ENCODE measurements at regions not wholly inside any gene's neighbourhood (a gene's known extent, or its start where the extent isn't known, plus 50 kb on each side); places are given as distances from the start of the nearest gene placed in this dataset.

DNA sequence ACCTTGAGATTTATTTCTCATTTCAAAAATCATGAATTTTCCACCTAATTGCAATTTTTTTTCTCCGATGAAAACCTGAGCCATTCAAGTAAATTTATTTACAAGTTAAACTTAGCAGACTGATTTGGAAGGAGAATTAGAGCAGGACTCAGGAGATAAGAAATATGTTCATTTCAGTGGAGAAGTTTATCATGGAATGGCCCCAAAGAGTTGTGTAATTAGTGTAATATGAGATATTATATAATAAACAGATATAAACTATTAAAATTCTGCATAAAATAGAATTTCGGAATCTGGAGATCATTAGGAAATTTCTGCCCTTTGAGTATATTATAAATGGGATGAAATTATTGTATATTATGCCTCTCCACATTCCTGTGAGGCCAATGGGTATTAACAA lies 596.8 kb downstream of the QKI start:
- TF ChIP-seq, protein P1, sequence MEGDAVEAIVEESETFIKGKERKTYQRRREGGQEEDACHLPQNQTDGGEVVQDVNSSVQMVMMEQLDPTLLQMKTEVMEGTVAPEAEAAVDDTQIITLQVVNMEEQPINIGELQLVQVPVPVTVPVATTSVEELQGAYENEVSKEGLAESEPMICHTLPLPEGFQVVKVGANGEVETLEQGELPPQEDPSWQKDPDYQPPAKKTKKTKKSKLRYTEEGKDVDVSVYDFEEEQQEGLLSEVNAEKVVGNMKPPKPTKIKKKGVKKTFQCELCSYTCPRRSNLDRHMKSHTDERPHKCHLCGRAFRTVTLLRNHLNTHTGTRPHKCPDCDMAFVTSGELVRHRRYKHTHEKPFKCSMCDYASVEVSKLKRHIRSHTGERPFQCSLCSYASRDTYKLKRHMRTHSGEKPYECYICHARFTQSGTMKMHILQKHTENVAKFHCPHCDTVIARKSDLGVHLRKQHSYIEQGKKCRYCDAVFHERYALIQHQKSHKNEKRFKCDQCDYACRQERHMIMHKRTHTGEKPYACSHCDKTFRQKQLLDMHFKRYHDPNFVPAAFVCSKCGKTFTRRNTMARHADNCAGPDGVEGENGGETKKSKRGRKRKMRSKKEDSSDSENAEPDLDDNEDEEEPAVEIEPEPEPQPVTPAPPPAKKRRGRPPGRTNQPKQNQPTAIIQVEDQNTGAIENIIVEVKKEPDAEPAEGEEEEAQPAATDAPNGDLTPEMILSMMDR (IDR thresholded peaks at IDR 0.05; ENCODE audit: control insufficient read depth, insufficient read depth, low read depth, low read length, missing control alignments) = no peak
- DNase-seq (ENCODE audit: low read depth) = no peak
- no peak overlapping the region for H3K4me3 ChIP-seq (ENCODE audit: control insufficient read depth, low read depth, low read length)

DNA sequence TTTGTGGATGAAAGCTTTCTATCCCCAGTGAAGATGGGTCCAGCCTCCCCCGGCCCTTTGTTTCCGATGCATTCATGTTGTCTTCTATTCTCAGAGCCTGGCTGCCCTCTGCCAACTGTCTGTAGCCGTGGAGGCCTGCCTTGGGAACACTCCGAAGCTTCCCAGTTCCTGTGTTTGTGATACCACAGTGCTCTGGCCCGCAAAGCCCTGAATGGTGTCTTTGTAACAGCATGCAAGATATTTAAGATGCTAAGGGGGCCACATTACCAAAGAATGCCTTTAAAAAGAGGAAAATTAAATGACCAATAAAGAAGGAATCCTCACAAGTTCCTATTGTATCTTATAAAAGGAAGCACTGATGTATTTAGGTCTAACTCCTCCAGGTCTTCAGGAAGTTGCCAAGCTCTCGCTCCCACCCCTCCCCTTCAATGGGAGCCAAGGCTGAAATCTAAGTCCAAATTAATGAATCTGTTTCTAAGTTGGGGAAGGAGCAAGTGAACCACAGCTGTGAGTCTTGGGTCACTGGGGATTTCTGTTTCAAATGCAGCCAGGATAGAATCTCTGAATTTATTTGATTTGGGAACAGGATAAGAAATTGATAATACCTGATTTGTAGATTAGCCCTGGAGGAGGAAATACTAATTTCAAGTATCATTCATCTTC lies 596.1 kb downstream of the QKI start:
- DNase-seq (ENCODE audit: low read depth) = no peak
- H3K4me3 ChIP-seq (ENCODE audit: control insufficient read depth, low read depth, low read length) = no peak overlapping the region
- TF ChIP-seq, protein P1 (IDR thresholded peaks at IDR 0.05; ENCODE audit: control insufficient read depth, insufficient read depth, low read depth, low read length, missing control alignments) = no peak

DNA sequence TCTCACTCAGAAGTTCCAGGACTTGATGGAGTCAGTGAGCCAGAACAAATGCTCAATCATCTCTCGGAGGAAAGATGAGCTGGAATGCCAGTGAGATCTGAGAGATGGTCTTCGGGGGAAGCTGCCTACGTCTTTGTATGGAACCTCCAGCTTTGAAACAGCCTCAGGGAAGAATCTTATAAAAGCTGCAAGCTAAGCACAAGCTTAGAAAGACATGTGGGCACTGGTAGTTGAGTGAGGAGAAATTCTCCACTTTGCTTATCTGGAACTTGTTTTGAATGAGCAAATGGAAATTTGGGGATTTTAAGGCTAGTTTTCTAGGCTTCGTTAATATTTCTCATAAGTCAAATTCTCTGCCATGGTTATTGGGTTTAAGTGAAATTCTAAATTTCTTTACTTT lies 594.4 kb downstream of the QKI start:
- H3K4me3 ChIP-seq (ENCODE audit: control insufficient read depth, low read depth, low read length) = no peak overlapping the region
- no peak for DNase-seq (ENCODE audit: low read depth)
- TF ChIP-seq, protein P1 (IDR thresholded peaks at IDR 0.05; ENCODE audit: control insufficient read depth, insufficient read depth, low read depth, low read length, missing control alignments) = no peak

DNA sequence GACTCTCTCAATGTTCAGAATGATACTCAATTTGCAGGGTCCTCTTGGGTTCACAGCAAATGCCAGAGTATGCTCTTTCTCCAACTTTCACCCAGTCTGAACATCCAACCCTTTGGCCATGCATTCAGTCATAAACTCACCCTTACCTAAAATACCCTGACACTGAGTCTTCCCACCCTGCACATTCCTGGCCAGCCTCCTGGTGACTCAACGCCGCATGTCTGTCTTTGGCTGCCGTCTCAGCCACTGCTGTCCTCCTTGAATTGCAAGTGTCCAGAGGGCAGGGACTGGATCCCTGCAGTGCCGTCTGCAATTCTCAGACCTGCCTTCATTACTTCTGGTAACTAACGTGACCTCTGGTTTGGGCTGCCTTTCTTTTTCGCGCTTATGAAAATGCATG lies 593.4 kb downstream of the QKI start:
- TF ChIP-seq, protein P1 (IDR thresholded peaks at IDR 0.05; ENCODE audit: control insufficient read depth, insufficient read depth, low read depth, low read length, missing control alignments) = no peak
- DNase-seq (ENCODE audit: low read depth) = no peak
- H3K4me3 ChIP-seq (ENCODE audit: control insufficient read depth, low read depth, low read length) = no peak overlapping the region

DNA sequence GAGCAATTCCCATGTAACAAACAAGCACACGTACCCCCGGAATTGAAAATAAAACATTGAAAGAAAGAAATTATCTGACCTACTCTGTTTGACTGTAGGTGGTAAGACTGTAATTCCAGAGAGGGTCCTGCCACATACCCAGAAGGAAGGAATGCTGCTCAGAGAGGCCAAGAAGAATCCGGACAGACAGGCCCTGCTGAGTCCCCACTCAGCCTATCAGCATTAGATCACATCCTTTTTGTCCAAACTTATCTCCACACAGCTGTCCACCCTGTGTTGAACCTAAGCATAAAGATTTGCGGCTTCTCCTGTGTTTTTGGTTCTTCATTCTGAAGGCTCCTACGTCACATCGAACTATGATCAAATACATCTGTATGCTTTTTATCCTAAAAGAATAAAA lies 591.9 kb downstream of the QKI start:
- TF ChIP-seq, protein P1 (IDR thresholded peaks at IDR 0.05; ENCODE audit: control insufficient read depth, insufficient read depth, low read depth, low read length, missing control alignments) = no peak

DNA sequence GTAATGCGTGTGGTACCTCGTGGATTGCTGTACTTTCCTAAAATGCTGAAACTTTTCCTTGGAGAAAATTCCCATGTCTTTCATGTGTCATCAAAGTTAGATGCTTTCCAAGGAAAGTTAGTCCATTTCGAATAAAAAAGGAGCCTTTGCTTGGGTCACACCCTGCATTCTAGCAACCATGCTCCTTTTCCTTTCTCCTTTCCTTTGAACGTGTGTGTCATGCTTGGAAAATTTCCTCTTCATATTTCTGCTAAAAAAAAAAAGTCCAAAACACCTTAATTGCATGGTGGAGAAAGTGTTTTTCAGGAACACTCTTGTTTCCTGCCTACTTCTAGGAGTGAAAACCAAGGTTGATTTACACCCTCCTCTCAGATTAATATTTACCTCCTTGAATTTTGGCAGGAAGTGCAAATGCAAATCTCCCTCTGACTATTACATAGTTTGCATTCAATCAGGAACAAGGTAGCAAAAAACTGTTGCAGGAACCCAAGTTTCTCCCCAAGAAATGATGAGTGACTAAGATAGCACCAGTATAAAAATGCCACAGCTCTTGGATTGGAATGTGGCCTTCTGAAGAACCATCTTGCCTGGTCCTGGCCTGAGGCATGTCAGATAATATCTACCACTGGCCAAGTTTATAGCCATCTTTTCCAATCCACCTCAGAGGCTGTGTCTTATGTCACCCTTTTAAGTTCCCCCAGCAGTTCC lies 590.6 kb downstream of the QKI start:
- no peak for DNase-seq (ENCODE audit: low read depth)

More for the DNA sequence above, 591.9 kb downstream of the QKI start:
- H3K4me3 ChIP-seq (ENCODE audit: control insufficient read depth, low read depth, low read length) = no peak overlapping the region
- DNase-seq (ENCODE audit: low read depth) = no peak

More for the DNA sequence above, 590.6 kb downstream of the QKI start:
- H3K4me3 ChIP-seq (ENCODE audit: control insufficient read depth, low read depth, low read length) = no peak overlapping the region
- TF ChIP-seq, protein P1 (IDR thresholded peaks at IDR 0.05; ENCODE audit: control insufficient read depth, insufficient read depth, low read depth, low read length, missing control alignments) = no peak

All from AG09309 (cell line).